Mammary epithelial cell (primary cell): ENCODE measurements at regions not wholly inside any gene's neighbourhood (a gene's known extent, or its start where the extent isn't known, plus 50 kb on each side); places are given as distances from the start of the nearest gene placed in this dataset.

Experiments
- EZH2 ChIP-seq: IDR thresholded peaks from 2 replicates; pipeline ENCODE4 v1.6.1; 2012; ENCODE audit warnings: low read length, inconsistent platforms, borderline replicate concordance
- TF ChIP-seq, protein P1 (sequence below), 2 donors: IDR thresholded peaks in 1 of 2; conservative IDR thresholded peaks in 1 of 2; 2 replicates each; pipeline ENCODE4 v1.5.1; 2011 to 2012; ENCODE audit warnings: inconsistent platforms in 2 of 2, low read length in 2 of 2, mild to moderate bottlenecking in 2 of 2, control low read depth in 1 of 2, low read depth in 1 of 2; ENCODE audit not compliant: insufficient read depth in 1 of 2; ENCODE audit errors: extremely low read depth in 1 of 2

DNA sequence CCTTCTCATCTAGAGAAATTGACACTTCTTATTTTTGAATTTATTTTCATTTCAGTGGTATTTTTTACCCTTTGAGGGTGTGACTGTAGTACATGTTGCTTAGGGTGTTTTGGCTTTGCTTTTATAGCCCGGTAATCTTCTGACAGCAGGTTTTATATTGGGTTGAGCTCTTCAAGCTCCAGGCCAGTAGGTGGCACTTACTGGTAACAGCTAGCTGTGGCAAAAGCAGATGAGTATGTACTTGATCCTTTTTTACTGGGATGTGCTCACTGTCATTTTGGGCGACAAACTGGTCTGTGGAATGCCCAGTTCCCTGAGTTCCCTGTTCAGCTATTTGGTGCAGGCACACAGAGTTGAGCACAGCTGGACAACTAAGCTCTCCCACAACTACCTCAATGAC is 916.2 kb upstream of the B3GALT2 start:
- TF ChIP-seq, protein P1, sequence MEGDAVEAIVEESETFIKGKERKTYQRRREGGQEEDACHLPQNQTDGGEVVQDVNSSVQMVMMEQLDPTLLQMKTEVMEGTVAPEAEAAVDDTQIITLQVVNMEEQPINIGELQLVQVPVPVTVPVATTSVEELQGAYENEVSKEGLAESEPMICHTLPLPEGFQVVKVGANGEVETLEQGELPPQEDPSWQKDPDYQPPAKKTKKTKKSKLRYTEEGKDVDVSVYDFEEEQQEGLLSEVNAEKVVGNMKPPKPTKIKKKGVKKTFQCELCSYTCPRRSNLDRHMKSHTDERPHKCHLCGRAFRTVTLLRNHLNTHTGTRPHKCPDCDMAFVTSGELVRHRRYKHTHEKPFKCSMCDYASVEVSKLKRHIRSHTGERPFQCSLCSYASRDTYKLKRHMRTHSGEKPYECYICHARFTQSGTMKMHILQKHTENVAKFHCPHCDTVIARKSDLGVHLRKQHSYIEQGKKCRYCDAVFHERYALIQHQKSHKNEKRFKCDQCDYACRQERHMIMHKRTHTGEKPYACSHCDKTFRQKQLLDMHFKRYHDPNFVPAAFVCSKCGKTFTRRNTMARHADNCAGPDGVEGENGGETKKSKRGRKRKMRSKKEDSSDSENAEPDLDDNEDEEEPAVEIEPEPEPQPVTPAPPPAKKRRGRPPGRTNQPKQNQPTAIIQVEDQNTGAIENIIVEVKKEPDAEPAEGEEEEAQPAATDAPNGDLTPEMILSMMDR (conservative IDR thresholded peaks at IDR 0.05 in 1 of 2, IDR thresholded peaks at IDR 0.05 in 1 of 2; ENCODE audit: extremely low read depth in 1 of 2, insufficient read depth in 1 of 2, low read depth in 1 of 2, low read length in 2 of 2): peak in 1 of 2 donors; percentile 36
- no peak for TF ChIP-seq EZH2
